Stomach (tissue), 8 donors: ENCODE measurements at regions not wholly inside any gene's neighbourhood (a gene's known extent, or its start where the extent isn't known, plus 50 kb on each side); places are given as distances from the start of the nearest gene placed in this dataset.

ENCODE experiments used
- DNase-seq, 2 donors: peaks; one replicate each; pipeline versions ENCODE4 v3.0.0 to v3.0.0-alpha.2; 2013 to 2019
- H3K27ac ChIP-seq, 5 donors: fragments of 200-600 bp in 4 of 5; sonication (generic) in 4 of 5; one replicate each; pipeline ENCODE4 v1.5.1; 2013 to 2019; ENCODE audit warnings: mild to moderate bottlenecking in 1 of 5, moderate library complexity in 1 of 5
- H3K27me3 ChIP-seq, 3 donors: fragments of 200-600 bp; sonication (generic); one replicate each; pipeline ENCODE4 v1.5.1; 2017 to 2019; ENCODE audit warnings: mixed run types in 1 of 3
- H3K36me3 ChIP-seq, 4 donors: fragments of 200-600 bp; sonication (generic); 1 replicate in 3 of 4; 2 replicates in 1 of 4; pipeline ENCODE4 v1.5.1; 2016 to 2019
- H3K4me1 ChIP-seq, 4 donors: fragments of 200-600 bp; sonication (generic); one replicate each; pipeline ENCODE4 v1.5.1; 2016 to 2019
- H3K4me3 ChIP-seq, 4 donors: fragments of 200-600 bp; sonication (generic) in 3 of 4; one replicate each; pipeline ENCODE4 v1.5.1; 2016 to 2019; ENCODE audit warnings: mild to moderate bottlenecking in 1 of 4
- H3K9me3 ChIP-seq, 4 donors: fragments of 200-600 bp; sonication (generic); one replicate each; pipeline ENCODE4 v1.5.1; 2016 to 2019
- CTCF ChIP-seq, 7 experiments: fragments of 450-650 bp in 4 of 7; fragments of 200-600 bp in 3 of 7; sonication (generic) in 3 of 7; IDR thresholded peaks; one replicate each; pipeline ENCODE4 v1.5.1; 2016 to 2019; ENCODE audit warnings: antibody characterized with exemption in 7 of 7, control low read depth in 2 of 7, mild to moderate bottlenecking in 1 of 7
- EP300 ChIP-seq: sonication (generic); formaldehyde crosslinking; IDR thresholded peaks from one replicate; pipeline ENCODE4 v1.6.1; 2017; ENCODE audit warnings: antibody characterized with exemption
- POLR2A ChIP-seq, 4 donors: fragments of 450-650 bp; IDR thresholded peaks; one replicate each; pipeline ENCODE4 v1.6.1; 2016; ENCODE audit warnings: antibody characterized with exemption in 4 of 4, control low read depth in 2 of 4, mild to moderate bottlenecking in 1 of 4, moderate library complexity in 1 of 4
- POLR2AphosphoS5 ChIP-seq, 3 donors: sonication (generic); formaldehyde crosslinking; IDR thresholded peaks; one replicate each; pipeline ENCODE4 v1.6.1; 2016; ENCODE audit warnings: antibody characterized with exemption in 3 of 3
- WGBS, 5 donors: extraction: QIAGEN DNeasy Blood & Tissue Kit in 3 of 5; methylation state at CpG; one replicate each; pipeline versions ENCODE4 v1.1.5 to v1.1.7; 2013 to 2018; 5-methylcytosine and 5-hydroxymethylcytosine counted together
- intact Hi-C: fragments of 100-400 bp; cut with DNase I; formaldehyde crosslinking; loops from one replicate; pipeline ENCODE4 v1.15.1; 2023; ENCODE audit warnings: low total_unique reads
- donor health status: healthy with polysubstance abuse.
- donor health status: Bipolar disorder and iron deficiency.
- donor health status: healthy.

- no peak overlapping the region for H3K27ac ChIP-seq
- 45 to 73% (median 56%) methylated on average over 4 to 5 of the region's 5 CpGs for WGBS, 5 donors
Observed at GRCh38 chr10:44439958-44440244, 55.0 kb upstream of the CXCL12 start.

GRCh38 chr10:44457259-44457658, 72.4 kb upstream of the CXCL12 start:
- WGBS, 5 donors = 88 to 100% (median 93%) methylated on average over 2 of the region's 2 CpGs
- no peak for DNase-seq
- intact Hi-C loops = no loop called here
- TF ChIP-seq EP300 (no peak), POLR2A (IDR thresholded peaks at IDR 0.05) (no peak), POLR2AphosphoS5 (IDR thresholded peaks at IDR 0.05) (no peak), CTCF (IDR thresholded peaks at IDR 0.05) (no peak)
- H3K36me3 ChIP-seq = no peaks in the 10 kb centered on the region
- no peaks in the 10 kb centered on the region for H3K9me3 ChIP-seq
- H3K27me3 ChIP-seq = peaks cover 0 to 4% (median 0%) of the 10 kb centered on the region in 3 donors
- no peak overlapping the region for H3K27ac ChIP-seq
- H3K4me3 ChIP-seq = no peak overlapping the region
- no peaks in the 10 kb centered on the region for H3K4me1 ChIP-seq

More at GRCh38 chr10:44439958-44440244, 55.0 kb upstream of the CXCL12 start:
- no peak for DNase-seq
- no peak overlapping the region for H3K4me3 ChIP-seq
- no peaks in the 10 kb centered on the region for H3K36me3 ChIP-seq
- intact Hi-C loops = no loop called here
- TF ChIP-seq EP300 (no peak), CTCF (IDR thresholded peaks at IDR 0.05) (no peak), POLR2A (IDR thresholded peaks at IDR 0.05) (no peak), POLR2AphosphoS5 (IDR thresholded peaks at IDR 0.05) (no peak)
- no peaks in the 10 kb centered on the region for H3K4me1 ChIP-seq
- peaks cover 0 to 6% (median 5%) of the 10 kb centered on the region in 4 donors for H3K9me3 ChIP-seq
- no peaks in the 10 kb centered on the region for H3K27me3 ChIP-seq

- no peak overlapping the region for H3K27ac ChIP-seq
- no peaks in the 10 kb centered on the region for H3K9me3 ChIP-seq
- no peaks in the 10 kb centered on the region for H3K36me3 ChIP-seq
- intact Hi-C loops = no loop called here
- H3K4me3 ChIP-seq = no peak overlapping the region
- no peak for TF ChIP-seq EP300
- TF ChIP-seq POLR2A (IDR thresholded peaks at IDR 0.05) = no peak
- TF ChIP-seq POLR2AphosphoS5 (IDR thresholded peaks at IDR 0.05) = no peak
- TF ChIP-seq CTCF (IDR thresholded peaks at IDR 0.05) = no peak
- peaks cover 0 to 4% (median 0%) of the 10 kb centered on the region in 3 donors for H3K27me3 ChIP-seq
- no peak for DNase-seq
- 78 to 88% (median 85%) methylated on average over 7 of the region's 7 CpGs for WGBS, 5 donors
- no peaks in the 10 kb centered on the region for H3K4me1 ChIP-seq
Observed at GRCh38 chr10:44458671-44459413, 73.9 kb upstream of the CXCL12 start.

GRCh38 chr10:44459671-44460070, 74.8 kb upstream of the CXCL12 start:
- intact Hi-C loops = no loop called here
- H3K36me3 ChIP-seq = no peaks in the 10 kb centered on the region
- no peaks in the 10 kb centered on the region for H3K9me3 ChIP-seq
- no peak overlapping the region for H3K4me3 ChIP-seq
- H3K27ac ChIP-seq = no peak overlapping the region
- DNase-seq = no peak
- WGBS, 5 donors = 36 to 52% (median 49%) methylated on average over 2 of the region's 2 CpGs
- TF ChIP-seq EP300 = no peak
- TF ChIP-seq POLR2AphosphoS5 (IDR thresholded peaks at IDR 0.05) = no peak
- TF ChIP-seq CTCF (IDR thresholded peaks at IDR 0.05) = no peak
- TF ChIP-seq POLR2A (IDR thresholded peaks at IDR 0.05) = no peak
- peaks cover 0 to 4% (median 0%) of the 10 kb centered on the region in 3 donors for H3K27me3 ChIP-seq
- no peaks in the 10 kb centered on the region for H3K4me1 ChIP-seq
